ENCODE measurements at regions not wholly inside any gene's neighbourhood (a gene's known extent, or its start where the extent isn't known, plus 50 kb on each side); places are given as distances from the start of the nearest gene placed in this dataset.

GRCh38 chr15:70422342-70422741, 324.6 kb upstream of the TLE3 start:
- TF ChIP-seq POLR2A (IDR thresholded peaks at IDR 0.05; ENCODE audit: low read depth, low read length) (no peak), SPI1 (IDR thresholded peaks at IDR 0.05; ENCODE audit: low read depth, low read length) (no peak), POLR2AphosphoS5 (IDR thresholded peaks at IDR 0.05; ENCODE audit: low read depth, low read length) (no peak), TAF1 (IDR thresholded peaks at IDR 0.05; ENCODE audit: low read depth, low read length) (no peak)

All from GM12891 (cell line).